Hepatocyte (in vitro differentiated cells): ENCODE measurements at regions not wholly inside any gene's neighbourhood (a gene's known extent, or its start where the extent isn't known, plus 50 kb on each side); places are given as distances from the start of the nearest gene placed in this dataset.

ENCODE experiments used
- EZH2 ChIP-seq: fragments of 200-600 bp; sonication (generic); IDR thresholded peaks from 2 replicates; pipeline ENCODE4 v1.6.1; 2016; ENCODE audit warnings: antibody characterized with exemption, mild to moderate bottlenecking, borderline replicate concordance
- TF ChIP-seq, protein P1 (sequence below): fragments of 200-600 bp; sonication (generic); IDR thresholded peaks from 2 replicates; pipeline ENCODE4 v1.5.1; 2016; ENCODE audit warnings: antibody characterized with exemption, mild to moderate bottlenecking; ENCODE audit not compliant: poor library complexity

GRCh38 chr1:183735069-183735860, 69.7 kb upstream of the RGL1 start:
- TF ChIP-seq, protein P1, sequence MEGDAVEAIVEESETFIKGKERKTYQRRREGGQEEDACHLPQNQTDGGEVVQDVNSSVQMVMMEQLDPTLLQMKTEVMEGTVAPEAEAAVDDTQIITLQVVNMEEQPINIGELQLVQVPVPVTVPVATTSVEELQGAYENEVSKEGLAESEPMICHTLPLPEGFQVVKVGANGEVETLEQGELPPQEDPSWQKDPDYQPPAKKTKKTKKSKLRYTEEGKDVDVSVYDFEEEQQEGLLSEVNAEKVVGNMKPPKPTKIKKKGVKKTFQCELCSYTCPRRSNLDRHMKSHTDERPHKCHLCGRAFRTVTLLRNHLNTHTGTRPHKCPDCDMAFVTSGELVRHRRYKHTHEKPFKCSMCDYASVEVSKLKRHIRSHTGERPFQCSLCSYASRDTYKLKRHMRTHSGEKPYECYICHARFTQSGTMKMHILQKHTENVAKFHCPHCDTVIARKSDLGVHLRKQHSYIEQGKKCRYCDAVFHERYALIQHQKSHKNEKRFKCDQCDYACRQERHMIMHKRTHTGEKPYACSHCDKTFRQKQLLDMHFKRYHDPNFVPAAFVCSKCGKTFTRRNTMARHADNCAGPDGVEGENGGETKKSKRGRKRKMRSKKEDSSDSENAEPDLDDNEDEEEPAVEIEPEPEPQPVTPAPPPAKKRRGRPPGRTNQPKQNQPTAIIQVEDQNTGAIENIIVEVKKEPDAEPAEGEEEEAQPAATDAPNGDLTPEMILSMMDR, result no peak
- no peak for TF ChIP-seq EZH2
